Activated naive CD8-positive, alpha-beta T cell treated with anti-CD3 and anti-CD28 coated beads, Interleukin-2, amount 10 ng/mL, durations not matched to agents 7 days and 5 days (primary cell): ENCODE measurements at regions not wholly inside any gene's neighbourhood (a gene's known extent, or its start where the extent isn't known, plus 50 kb on each side); places are given as distances from the start of the nearest gene placed in this dataset.
"Not testable (repeated sequence)": the region's sequence is repeated elsewhere in the genome, so short reads cannot be mapped to it uniquely, and the experiment has no call there.

Experiments
- ATAC-seq: fragments of 150-1000 bp; cut with Tn5 transposase; one replicate; pipeline ENCODE4 v1.10.0; 2021; ENCODE audit warnings: low read depth, moderate library complexity
- POLR2A ChIA-PET: fragments of 350-600 bp; sonication (Branson Sonifier 250); formaldehyde crosslinking; loops from one replicate; lab custom pipeline; 2021; ENCODE audit warnings: antibody characterized with exemption; lab: Charles Lee
- DNase-seq: peaks from one replicate; pipeline ENCODE4 v3.0.0; 2021
- H3K27ac Mint-ChIP-seq: one replicate; pipeline ENCODE4 v1.8.0; 2022; ENCODE audit warnings: mild to moderate bottlenecking, mixed read lengths
- H3K27me3 Mint-ChIP-seq: one replicate; pipeline ENCODE4 v1.8.0; 2022; ENCODE audit warnings: mild to moderate bottlenecking, moderate library complexity, mixed read lengths
- H3K36me3 Mint-ChIP-seq: one replicate; pipeline ENCODE4 v1.8.0; 2021; ENCODE audit warnings: mild to moderate bottlenecking, mixed read lengths
- H3K4me1 Mint-ChIP-seq: one replicate; pipeline ENCODE4 v1.8.0; 2021; ENCODE audit warnings: mixed read lengths
- H3K4me3 Mint-ChIP-seq: one replicate; pipeline ENCODE4 v1.8.0; 2022; ENCODE audit warnings: mild to moderate bottlenecking, moderate library complexity, mixed read lengths
- H3K9me3 Mint-ChIP-seq: one replicate; pipeline ENCODE4 v1.8.0; 2021; ENCODE audit warnings: mixed read lengths

DNA sequence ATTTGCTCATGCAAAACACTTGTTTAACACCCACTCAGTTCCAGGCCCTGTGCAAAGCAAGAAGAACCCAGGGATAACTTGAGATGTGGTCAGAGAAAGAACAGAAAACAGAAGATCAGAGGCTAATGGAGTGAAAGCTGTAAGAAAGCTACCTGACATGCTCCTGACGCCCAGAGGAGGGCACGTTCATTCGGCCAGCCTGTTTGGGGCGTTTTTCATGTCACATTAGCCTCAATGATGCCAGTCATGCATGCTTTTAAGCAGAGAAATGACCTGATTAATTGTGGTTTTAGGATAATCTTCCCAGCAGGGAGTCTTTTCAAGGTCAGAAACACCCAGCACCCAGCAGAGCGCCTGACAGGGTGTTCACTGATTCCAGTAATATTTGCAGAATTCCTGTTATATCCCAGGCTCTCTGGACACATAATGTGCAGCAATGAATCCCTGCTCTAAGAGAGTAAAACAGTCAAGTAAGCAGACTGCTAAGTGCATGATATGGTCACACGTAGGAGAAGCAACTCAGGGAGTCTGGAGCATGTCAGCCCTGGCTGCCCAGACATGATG is 320.0 kb downstream of the LRATD1 start:
- Mint-ChIP-seq H3K4me1 (no peaks in the 10 kb centered on the region), H3K9me3 (peaks cover 3% of the 10 kb centered on the region), H3K4me3 (no peak overlapping the region), H3K27ac (no peak overlapping the region), H3K36me3 (no peaks in the 10 kb centered on the region), H3K27me3 (peaks cover 8% of the 10 kb centered on the region)
- no peak for ATAC-seq
- POLR2A ChIA-PET = no interaction called here
- DNase-seq = no peak

DNA sequence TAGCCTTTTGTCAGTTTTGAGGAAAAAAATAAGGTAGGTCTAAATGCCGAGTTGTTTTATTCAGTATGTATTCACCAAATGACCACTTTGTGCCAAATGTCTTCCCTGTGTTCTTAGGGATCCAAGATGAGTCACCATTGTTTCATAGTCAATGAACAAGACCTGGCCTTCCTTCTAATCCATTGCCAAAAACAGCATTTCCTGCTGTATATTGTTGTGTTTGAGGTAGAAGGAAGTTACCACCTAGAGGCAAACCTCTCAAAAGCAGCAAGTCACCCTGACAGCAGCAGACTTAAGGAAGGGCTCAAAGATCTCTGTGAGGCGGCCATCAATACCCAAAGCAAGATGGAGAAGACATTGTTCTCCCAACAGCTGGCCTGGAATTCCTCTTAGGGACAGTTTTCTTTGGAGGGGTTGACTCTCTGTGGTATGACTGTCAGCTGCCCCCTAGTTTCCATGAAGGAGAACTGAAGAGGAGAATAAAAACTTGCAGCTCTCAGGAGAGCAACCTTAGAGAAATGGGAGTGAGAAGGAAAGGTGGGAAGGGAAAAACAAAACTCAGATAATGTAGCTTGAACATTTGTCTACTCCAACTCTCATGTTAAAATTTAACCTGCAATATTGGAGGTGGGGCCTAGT is 328.3 kb downstream of the LRATD1 start:
- Mint-ChIP-seq H3K4me3 (no peak overlapping the region), H3K4me1 (no peaks in the 10 kb centered on the region), H3K36me3 (no peaks in the 10 kb centered on the region), H3K9me3 (peaks cover 5% of the 10 kb centered on the region), H3K27ac (no peak overlapping the region), H3K27me3 (peaks cover 8% of the 10 kb centered on the region)
- no peak for ATAC-seq
- DNase-seq = no peak
- POLR2A ChIA-PET = no interaction called here

DNA sequence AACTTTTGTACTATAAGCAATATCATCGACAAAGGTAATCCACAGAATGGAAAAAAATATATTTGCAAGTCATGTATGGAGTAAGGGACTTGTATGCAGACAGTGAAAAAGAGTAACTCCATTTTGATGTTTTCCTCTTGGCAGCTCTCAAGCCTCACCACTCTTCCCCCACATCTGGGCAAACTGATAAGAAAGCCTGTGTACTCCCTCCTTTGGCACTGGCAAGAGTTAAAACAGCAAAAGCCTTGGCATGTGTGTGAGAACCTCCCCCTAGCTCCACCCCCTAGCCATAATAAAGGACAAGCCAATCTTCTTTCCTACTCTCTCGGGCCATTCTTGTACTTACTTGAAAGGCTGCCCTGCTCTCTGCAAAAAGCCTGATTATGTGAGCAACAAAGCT is 335.2 kb downstream of the LRATD1 start:
- H3K27ac Mint-ChIP-seq = no peak overlapping the region
- H3K9me3 Mint-ChIP-seq = no peaks in the 10 kb centered on the region
- POLR2A ChIA-PET = no interaction called here
- no peaks in the 10 kb centered on the region for H3K4me1 Mint-ChIP-seq
- peaks cover 19% of the 10 kb centered on the region for H3K27me3 Mint-ChIP-seq
- DNase-seq (no peak), ATAC-seq (no peak)
- H3K36me3 Mint-ChIP-seq = no peaks in the 10 kb centered on the region
- H3K4me3 Mint-ChIP-seq = no peak overlapping the region

GRCh38 chr2:14975381-14975780 is 342.9 kb downstream of the LRATD1 start:
- ATAC-seq (no peak), DNase-seq (no peak)
- H3K27ac Mint-ChIP-seq = no peak overlapping the region
- no peaks in the 10 kb centered on the region for H3K36me3 Mint-ChIP-seq
- no peak overlapping the region for H3K4me3 Mint-ChIP-seq
- peaks cover 12% of the 10 kb centered on the region for H3K27me3 Mint-ChIP-seq
- H3K9me3 Mint-ChIP-seq = no peaks in the 10 kb centered on the region
- POLR2A ChIA-PET = no interaction called here
- no peaks in the 10 kb centered on the region for H3K4me1 Mint-ChIP-seq

- Mint-ChIP-seq H3K27me3 (peaks cover 21% of the 10 kb centered on the region), H3K36me3 (no peaks in the 10 kb centered on the region), H3K4me3 (no peak overlapping the region), H3K9me3 (no peaks in the 10 kb centered on the region), H3K27ac (no peak overlapping the region), H3K4me1 (no peaks in the 10 kb centered on the region)
- POLR2A ChIA-PET = no interaction called here
- ATAC-seq = no peak
- DNase-seq = no peak
Measured at GRCh38 chr2:14977021-14977420, 344.5 kb downstream of the LRATD1 start.

GRCh38 chr2:14978845-14979244 is 346.3 kb downstream of the LRATD1 start:
- ATAC-seq (no peak), DNase-seq (no peak)
- POLR2A ChIA-PET = no interaction called here
- Mint-ChIP-seq H3K27ac (no peak overlapping the region), H3K36me3 (no peaks in the 10 kb centered on the region), H3K27me3 (peaks cover 21% of the 10 kb centered on the region), H3K4me3 (no peak overlapping the region), H3K4me1 (no peaks in the 10 kb centered on the region), H3K9me3 (no peaks in the 10 kb centered on the region)

DNA sequence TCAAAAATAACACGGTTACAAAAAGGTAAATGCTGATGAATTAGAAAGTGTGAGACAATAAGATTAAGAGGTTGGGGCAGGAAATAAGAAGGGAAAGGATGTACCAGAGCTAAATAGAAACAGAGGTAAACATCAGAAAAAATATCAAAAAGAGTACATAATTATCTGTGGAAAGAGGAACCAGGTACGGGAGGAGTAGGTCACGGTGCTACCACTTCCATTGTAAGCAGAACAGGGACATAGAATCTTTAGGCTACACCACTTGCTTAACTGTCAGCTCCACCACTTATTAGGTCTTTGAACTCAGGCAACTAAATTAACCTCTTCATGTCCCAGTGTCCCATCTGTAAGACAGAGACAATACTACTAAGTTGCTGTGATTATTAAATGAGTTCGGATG is 350.3 kb downstream of the LRATD1 start:
- peaks cover 34% of the 10 kb centered on the region for H3K27me3 Mint-ChIP-seq
- no peaks in the 10 kb centered on the region for H3K4me1 Mint-ChIP-seq
- ATAC-seq (no peak), DNase-seq (no peak)
- no peak overlapping the region for H3K27ac Mint-ChIP-seq
- H3K4me3 Mint-ChIP-seq = no peak overlapping the region
- H3K36me3 Mint-ChIP-seq = no peaks in the 10 kb centered on the region
- POLR2A ChIA-PET = no interaction called here
- H3K9me3 Mint-ChIP-seq = no peaks in the 10 kb centered on the region

- H3K36me3 Mint-ChIP-seq = no peaks in the 10 kb centered on the region
- no peak overlapping the region for H3K4me3 Mint-ChIP-seq
- no peaks in the 10 kb centered on the region for H3K4me1 Mint-ChIP-seq
- peaks cover 22% of the 10 kb centered on the region for H3K27me3 Mint-ChIP-seq
- H3K9me3 Mint-ChIP-seq = no peaks in the 10 kb centered on the region
- ATAC-seq = no peak
- no peak overlapping the region for H3K27ac Mint-ChIP-seq
- POLR2A ChIA-PET = no interaction called here
- DNase-seq = no peak
Measured at GRCh38 chr2:14988600-14988999, 356.1 kb downstream of the LRATD1 start.

- no peaks in the 10 kb centered on the region for H3K4me1 Mint-ChIP-seq
- ATAC-seq (no peak), DNase-seq (no peak)
- POLR2A ChIA-PET = no interaction called here
- H3K27ac Mint-ChIP-seq = no peak overlapping the region
- no peaks in the 10 kb centered on the region for H3K9me3 Mint-ChIP-seq
- peaks cover 24% of the 10 kb centered on the region for H3K27me3 Mint-ChIP-seq
- no peaks in the 10 kb centered on the region for H3K36me3 Mint-ChIP-seq
- H3K4me3 Mint-ChIP-seq = no peak overlapping the region
Measured at GRCh38 chr2:14991723-14992122, 359.2 kb downstream of the LRATD1 start.

DNA sequence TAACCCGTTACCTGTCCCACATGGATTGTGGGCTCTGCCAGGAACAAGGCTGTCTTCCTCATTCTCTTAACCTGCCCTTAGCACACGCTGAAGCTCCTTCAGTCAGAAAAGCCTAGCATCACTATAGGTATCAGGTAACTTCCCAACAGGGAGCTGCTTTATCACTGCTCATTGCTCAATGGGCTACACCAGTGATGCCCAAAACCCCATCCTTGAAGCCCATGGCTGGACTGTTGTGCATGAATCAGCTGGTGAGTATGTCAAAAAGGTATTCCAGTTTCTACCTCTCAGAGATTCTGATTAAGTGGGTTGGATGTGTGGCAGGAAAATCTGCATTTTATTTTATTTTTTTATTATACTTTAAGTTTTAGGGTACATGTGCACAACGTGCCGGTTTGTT is 362.2 kb downstream of the LRATD1 start:
- DNase-seq = no peak
- Mint-ChIP-seq H3K27me3 (peaks cover 25% of the 10 kb centered on the region), H3K4me1 (no peaks in the 10 kb centered on the region), H3K27ac (no peak overlapping the region), H3K4me3 (no peak overlapping the region), H3K36me3 (no peaks in the 10 kb centered on the region), H3K9me3 (no peaks in the 10 kb centered on the region)
- POLR2A ChIA-PET = no interaction called here
- no peak for ATAC-seq

DNA sequence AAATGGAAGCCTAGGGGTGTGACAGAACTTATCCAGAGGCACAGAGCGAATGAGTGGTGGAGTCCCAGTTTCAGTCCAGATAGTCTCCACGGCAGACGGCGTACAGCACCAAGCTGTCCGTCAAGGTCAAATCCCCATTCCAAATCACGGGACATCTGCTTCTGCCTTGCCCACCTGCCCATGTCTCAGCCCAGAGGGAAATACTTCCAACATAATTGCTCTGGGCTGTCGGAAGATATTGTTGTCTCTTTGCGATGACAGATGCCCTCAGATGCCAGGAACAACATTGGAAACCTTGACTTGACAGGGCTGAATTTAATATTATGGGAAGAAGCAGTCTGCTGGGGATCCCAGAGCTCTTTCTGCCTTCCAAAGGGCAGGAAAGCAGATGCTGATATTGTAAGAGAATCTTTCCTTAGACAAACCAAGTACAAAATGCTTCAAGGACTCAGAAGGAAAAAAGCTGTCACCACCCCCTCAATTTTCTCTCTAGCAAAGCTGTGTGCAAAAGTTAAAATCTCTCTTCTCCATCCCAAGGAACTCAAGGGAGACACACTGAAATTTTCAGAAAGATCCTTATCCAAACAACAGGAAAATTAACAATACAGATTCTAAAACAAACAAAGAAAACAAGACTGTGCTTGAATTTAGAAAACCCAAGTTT is 364.0 kb downstream of the LRATD1 start:
- no peak overlapping the region for H3K4me3 Mint-ChIP-seq
- no peak for DNase-seq
- no peaks in the 10 kb centered on the region for H3K36me3 Mint-ChIP-seq
- no peaks in the 10 kb centered on the region for H3K9me3 Mint-ChIP-seq
- POLR2A ChIA-PET = no interaction called here
- no peak overlapping the region for H3K27ac Mint-ChIP-seq
- H3K27me3 Mint-ChIP-seq = peaks cover 23% of the 10 kb centered on the region
- H3K4me1 Mint-ChIP-seq = no peaks in the 10 kb centered on the region
- no peak for ATAC-seq

DNA sequence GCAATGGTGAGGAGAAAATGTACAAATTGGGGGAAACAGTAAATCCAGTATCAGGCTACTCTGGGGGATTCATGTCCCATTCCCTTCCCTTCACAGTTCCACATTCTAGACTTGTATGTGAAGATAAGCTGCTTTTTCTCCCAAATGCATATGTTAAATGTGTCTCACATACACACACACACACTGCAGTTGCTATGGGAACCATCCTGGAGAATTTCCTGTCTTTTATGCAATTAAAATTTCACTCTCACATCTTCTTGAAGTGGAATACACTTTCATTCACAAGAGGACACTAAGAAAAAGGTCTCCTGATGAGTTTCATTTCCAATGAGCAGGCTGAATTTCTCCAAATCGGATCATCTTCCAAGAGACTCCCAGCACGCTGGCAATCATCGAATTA is 366.0 kb downstream of the LRATD1 start:
- no peak for ATAC-seq
- POLR2A ChIA-PET = no interaction called here
- Mint-ChIP-seq H3K4me1 (no peaks in the 10 kb centered on the region), H3K27me3 (peaks cover 20% of the 10 kb centered on the region), H3K36me3 (no peaks in the 10 kb centered on the region), H3K27ac (no peak overlapping the region), H3K9me3 (no peaks in the 10 kb centered on the region), H3K4me3 (no peak overlapping the region)
- DNase-seq = no peak

- Mint-ChIP-seq H3K27ac (no peak overlapping the region), H3K4me1 (no peaks in the 10 kb centered on the region), H3K9me3 (no peaks in the 10 kb centered on the region), H3K36me3 (no peaks in the 10 kb centered on the region), H3K4me3 (no peak overlapping the region), H3K27me3 (peaks cover 23% of the 10 kb centered on the region)
- DNase-seq = no peak
- ATAC-seq = no peak
- POLR2A ChIA-PET = no interaction called here
Measured at GRCh38 chr2:14999114-14999661, 366.7 kb downstream of the LRATD1 start.

- ATAC-seq, H3K36me3 Mint-ChIP-seq, H3K27ac Mint-ChIP-seq, H3K4me3 Mint-ChIP-seq, DNase-seq, POLR2A ChIA-PET, H3K9me3 Mint-ChIP-seq, H3K27me3 Mint-ChIP-seq: not testable (repeated sequence)
- H3K4me1 Mint-ChIP-seq = peaks cover 14% of the 10 kb centered on the region
Measured at GRCh38 chr2:15002519-15002918, 370.0 kb downstream of the LRATD1 start.
